ENCODE measurements at regions not wholly inside any gene's neighbourhood (a gene's known extent, or its start where the extent isn't known, plus 50 kb on each side); places are given as distances from the start of the nearest gene placed in this dataset.

DNA sequence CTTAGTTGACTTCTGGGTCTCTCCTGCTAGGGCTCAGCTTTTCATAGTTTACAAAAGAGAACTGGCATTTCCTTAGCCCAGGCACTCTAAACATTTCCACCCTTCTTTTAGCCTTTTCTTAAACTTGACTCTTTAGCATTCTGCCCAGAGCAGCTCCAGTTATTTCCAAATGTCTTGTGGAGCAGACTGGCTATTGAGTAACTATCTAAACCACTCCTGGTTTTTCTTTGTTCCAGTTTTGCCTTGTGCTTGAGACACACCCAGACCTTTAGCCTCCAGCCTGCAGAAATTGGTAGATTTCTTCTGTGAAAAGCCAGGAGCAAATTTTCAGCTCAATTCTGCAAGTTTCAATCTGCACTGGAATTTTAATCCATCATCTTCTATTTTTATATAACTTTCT, 1813.1 kb downstream of the OLFM4 start:
- Histone ChIP-seq H3K9ac (ENCODE audit: low read depth in 1 of 3, low read length in 3 of 3) (no peak overlapping the region), H3K36me3 (ENCODE audit: control insufficient read depth in 3 of 3, insufficient read depth in 3 of 3, low read length in 3 of 3) (no peaks in the 10 kb centered on the region), H3K4me3 (ENCODE audit: low read length in 3 of 3) (no peak overlapping the region), H3K27me3 (ENCODE audit: control insufficient read depth in 3 of 3, insufficient read depth in 3 of 3, low read length in 3 of 3) (no peaks in the 10 kb centered on the region), H3K4me1 (ENCODE audit: control insufficient read depth in 3 of 3, insufficient read depth in 3 of 3, low read length in 3 of 3) (no peaks in the 10 kb centered on the region), H3K27ac (ENCODE audit: low read depth, low read length) (no peak overlapping the region), H3K9me3 (ENCODE audit: control insufficient read depth in 3 of 3, low read length in 3 of 3) (no peaks in the 10 kb centered on the region)

DNA sequence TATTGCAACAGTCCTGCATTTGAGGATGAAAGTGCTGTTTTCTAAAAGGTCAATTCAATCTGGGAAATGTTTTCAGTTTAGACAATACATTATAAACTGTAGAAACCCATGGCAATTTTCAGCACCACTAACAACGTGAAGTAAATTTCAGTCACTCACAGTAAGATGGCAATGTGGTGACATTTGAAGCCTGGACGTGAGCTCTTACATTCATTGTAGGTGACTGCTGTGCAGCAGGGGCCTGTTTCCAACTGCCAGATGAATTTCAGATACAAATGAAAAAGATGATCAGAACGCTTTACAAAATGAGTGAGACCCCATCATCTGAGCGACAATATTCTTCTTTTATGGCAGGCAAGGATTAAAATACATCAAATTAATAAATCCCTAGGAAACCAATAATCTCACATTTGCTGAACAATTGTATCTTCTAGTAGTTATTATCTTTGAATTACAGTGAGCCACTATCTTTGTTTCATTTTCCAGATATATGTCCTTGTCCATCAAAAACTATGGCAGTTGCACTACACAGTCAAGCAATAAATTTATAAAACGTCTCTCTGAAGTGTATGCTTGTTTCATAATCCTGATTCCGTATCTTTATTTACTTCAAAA, 1816.8 kb downstream of the OLFM4 start:
- H3K27me3 ChIP-seq (ENCODE audit: control insufficient read depth in 3 of 3, insufficient read depth in 3 of 3, low read length in 3 of 3): no peaks in the 10 kb centered on the region
- no peaks in the 10 kb centered on the region for H3K36me3 ChIP-seq (ENCODE audit: control insufficient read depth in 3 of 3, insufficient read depth in 3 of 3, low read length in 3 of 3)
- no peak overlapping the region for H3K27ac ChIP-seq (ENCODE audit: low read depth, low read length)
- H3K9ac ChIP-seq (ENCODE audit: low read depth in 1 of 3, low read length in 3 of 3): no peak overlapping the region
- H3K4me1 ChIP-seq (ENCODE audit: control insufficient read depth in 3 of 3, insufficient read depth in 3 of 3, low read length in 3 of 3): no peaks in the 10 kb centered on the region
- H3K9me3 ChIP-seq (ENCODE audit: control insufficient read depth in 3 of 3, low read length in 3 of 3): no peaks in the 10 kb centered on the region
- no peak overlapping the region for H3K4me3 ChIP-seq (ENCODE audit: low read length in 3 of 3)

DNA sequence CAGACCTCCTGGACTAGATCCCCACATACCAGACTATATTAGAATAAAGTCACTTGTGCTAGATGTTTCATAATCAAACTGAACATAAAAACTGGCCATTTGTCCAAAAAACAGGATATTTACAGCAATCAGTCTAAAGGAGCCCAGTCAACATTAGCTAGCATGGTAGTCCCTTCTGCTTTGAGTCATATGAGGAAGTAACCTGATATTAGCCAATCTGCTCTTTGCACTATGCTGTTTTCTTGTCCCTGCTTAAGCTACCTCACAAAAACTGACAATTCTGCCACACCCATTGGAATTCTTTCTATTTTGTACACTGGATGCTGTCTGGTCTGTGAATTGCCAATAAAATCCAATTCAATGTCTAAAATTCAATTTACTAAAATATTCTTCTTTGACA, 1824.2 kb downstream of the OLFM4 start:
- Histone ChIP-seq H3K4me3 (ENCODE audit: low read length in 3 of 3) (no peak overlapping the region), H3K27ac (ENCODE audit: low read depth, low read length) (no peak overlapping the region), H3K36me3 (ENCODE audit: control insufficient read depth in 3 of 3, insufficient read depth in 3 of 3, low read length in 3 of 3) (no peaks in the 10 kb centered on the region), H3K9ac (ENCODE audit: low read depth in 1 of 3, low read length in 3 of 3) (no peak overlapping the region), H3K4me1 (ENCODE audit: control insufficient read depth in 3 of 3, insufficient read depth in 3 of 3, low read length in 3 of 3) (no peaks in the 10 kb centered on the region), H3K27me3 (ENCODE audit: control insufficient read depth in 3 of 3, insufficient read depth in 3 of 3, low read length in 3 of 3) (no peaks in the 10 kb centered on the region), H3K9me3 (ENCODE audit: control insufficient read depth in 3 of 3, low read length in 3 of 3) (no peaks in the 10 kb centered on the region)

DNA sequence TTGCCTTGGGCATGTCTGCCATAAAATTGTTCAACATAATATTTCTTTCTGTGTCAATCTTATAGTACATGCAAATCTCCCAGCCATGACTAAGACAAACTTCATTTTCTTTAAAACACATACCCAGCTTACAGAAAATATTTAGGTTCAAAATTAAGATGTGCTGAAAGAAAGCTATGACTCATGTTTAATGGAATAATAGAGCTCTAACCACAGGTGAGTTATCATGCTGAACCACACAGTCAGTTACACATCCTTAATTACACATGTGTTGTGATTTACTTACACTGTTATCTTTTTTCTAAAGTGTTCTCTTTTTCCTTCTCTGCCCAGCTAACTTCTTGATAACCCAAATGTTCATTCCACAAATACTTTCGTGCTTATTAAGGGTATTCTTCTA, 1831.2 kb downstream of the OLFM4 start:
- H3K9ac ChIP-seq (ENCODE audit: low read depth in 1 of 3, low read length in 3 of 3): no peak overlapping the region
- no peaks in the 10 kb centered on the region for H3K4me1 ChIP-seq (ENCODE audit: control insufficient read depth in 3 of 3, insufficient read depth in 3 of 3, low read length in 3 of 3)
- no peaks in the 10 kb centered on the region for H3K27me3 ChIP-seq (ENCODE audit: control insufficient read depth in 3 of 3, insufficient read depth in 3 of 3, low read length in 3 of 3)
- H3K4me3 ChIP-seq (ENCODE audit: low read length in 3 of 3): no peak overlapping the region
- no peaks in the 10 kb centered on the region for H3K9me3 ChIP-seq (ENCODE audit: control insufficient read depth in 3 of 3, low read length in 3 of 3)
- no peak overlapping the region for H3K27ac ChIP-seq (ENCODE audit: low read depth, low read length)
- no peaks in the 10 kb centered on the region for H3K36me3 ChIP-seq (ENCODE audit: control insufficient read depth in 3 of 3, insufficient read depth in 3 of 3, low read length in 3 of 3)

GRCh38 chr13:54875111-54875510, 1846.5 kb downstream of the OLFM4 start:
- Histone ChIP-seq H3K27me3 (ENCODE audit: control insufficient read depth in 3 of 3, insufficient read depth in 3 of 3, low read length in 3 of 3) (no peaks in the 10 kb centered on the region), H3K4me1 (ENCODE audit: control insufficient read depth in 3 of 3, insufficient read depth in 3 of 3, low read length in 3 of 3) (no peaks in the 10 kb centered on the region)

DNA sequence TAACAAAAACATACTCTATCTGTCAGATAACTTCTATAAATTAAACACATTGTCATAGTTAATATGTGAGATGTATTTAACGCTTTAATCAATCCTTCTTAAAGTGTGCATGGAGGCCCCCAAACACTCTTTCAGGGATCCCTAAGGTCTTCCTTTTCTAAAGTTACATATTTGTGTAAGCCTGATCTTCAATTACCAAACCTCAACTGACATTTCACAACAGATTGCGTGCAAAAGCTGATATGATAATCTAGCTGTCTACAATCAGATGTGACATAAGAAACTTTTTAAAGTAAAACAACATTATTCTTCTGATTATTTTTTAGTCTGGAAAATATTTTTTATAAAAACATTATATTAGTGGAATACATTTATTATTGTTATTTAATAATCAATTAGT, 1850.4 kb downstream of the OLFM4 start:
- Histone ChIP-seq H3K9me3 (ENCODE audit: control insufficient read depth in 3 of 3, low read length in 3 of 3) (no peaks in the 10 kb centered on the region), H3K4me3 (ENCODE audit: low read length in 3 of 3) (no peak overlapping the region), H3K9ac (ENCODE audit: low read depth in 1 of 3, low read length in 3 of 3) (no peak overlapping the region), H3K4me1 (ENCODE audit: control insufficient read depth in 3 of 3, insufficient read depth in 3 of 3, low read length in 3 of 3) (no peaks in the 10 kb centered on the region), H3K36me3 (ENCODE audit: control insufficient read depth in 3 of 3, insufficient read depth in 3 of 3, low read length in 3 of 3) (no peaks in the 10 kb centered on the region), H3K27me3 (ENCODE audit: control insufficient read depth in 3 of 3, insufficient read depth in 3 of 3, low read length in 3 of 3) (no peaks in the 10 kb centered on the region), H3K27ac (ENCODE audit: low read depth, low read length) (no peak overlapping the region)

More at GRCh38 chr13:54875111-54875510, 1846.5 kb downstream of the OLFM4 start:
- H3K36me3 ChIP-seq (ENCODE audit: control insufficient read depth in 3 of 3, insufficient read depth in 3 of 3, low read length in 3 of 3): no peaks in the 10 kb centered on the region
- H3K4me3 ChIP-seq (ENCODE audit: low read length in 3 of 3): no peak overlapping the region
- no peak overlapping the region for H3K9ac ChIP-seq (ENCODE audit: low read depth in 1 of 3, low read length in 3 of 3)
- no peaks in the 10 kb centered on the region for H3K9me3 ChIP-seq (ENCODE audit: control insufficient read depth in 3 of 3, low read length in 3 of 3)
- no peak overlapping the region for H3K27ac ChIP-seq (ENCODE audit: low read depth, low read length)

DNA sequence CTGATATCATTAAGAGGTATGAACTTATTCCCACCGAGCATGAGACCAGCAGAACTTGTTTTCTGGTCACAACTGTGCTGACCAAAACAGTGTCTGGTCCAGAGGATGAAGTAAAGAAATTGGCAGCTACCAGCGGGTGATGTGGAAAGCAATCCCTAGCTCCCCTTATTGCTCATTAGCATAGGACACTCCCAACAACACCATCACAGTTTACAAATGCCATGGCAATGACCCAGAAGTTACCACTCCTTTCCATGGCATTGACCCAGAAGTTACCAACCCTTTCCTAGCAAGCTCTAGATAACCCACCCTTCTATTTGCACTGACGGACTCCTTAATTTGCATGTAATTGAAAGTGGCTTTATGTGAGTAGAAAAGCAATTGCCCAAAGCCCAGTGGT, 1856.1 kb downstream of the OLFM4 start:
- no peak overlapping the region for H3K27ac ChIP-seq (ENCODE audit: low read depth, low read length)
- no peak overlapping the region for H3K9ac ChIP-seq (ENCODE audit: low read depth in 1 of 3, low read length in 3 of 3)
- H3K36me3 ChIP-seq (ENCODE audit: control insufficient read depth in 3 of 3, insufficient read depth in 3 of 3, low read length in 3 of 3): no peaks in the 10 kb centered on the region
- H3K4me1 ChIP-seq (ENCODE audit: control insufficient read depth in 3 of 3, insufficient read depth in 3 of 3, low read length in 3 of 3): no peaks in the 10 kb centered on the region
- H3K27me3 ChIP-seq (ENCODE audit: control insufficient read depth in 3 of 3, insufficient read depth in 3 of 3, low read length in 3 of 3): no peaks in the 10 kb centered on the region
- H3K4me3 ChIP-seq (ENCODE audit: low read length in 3 of 3): no peak overlapping the region
- peaks cover 0 to 2% (median 0%) of the 10 kb centered on the region in 3 donors for H3K9me3 ChIP-seq (ENCODE audit: control insufficient read depth in 3 of 3, low read length in 3 of 3)

- no peaks in the 10 kb centered on the region for H3K4me1 ChIP-seq (ENCODE audit: control insufficient read depth in 3 of 3, insufficient read depth in 3 of 3, low read length in 3 of 3)
- no peaks in the 10 kb centered on the region for H3K27me3 ChIP-seq (ENCODE audit: control insufficient read depth in 3 of 3, insufficient read depth in 3 of 3, low read length in 3 of 3)
- no peak overlapping the region for H3K27ac ChIP-seq (ENCODE audit: low read depth, low read length)
- H3K36me3 ChIP-seq (ENCODE audit: control insufficient read depth in 3 of 3, insufficient read depth in 3 of 3, low read length in 3 of 3): no peaks in the 10 kb centered on the region
- H3K4me3 ChIP-seq (ENCODE audit: low read length in 3 of 3): no peak overlapping the region
- no peak overlapping the region for H3K9ac ChIP-seq (ENCODE audit: low read depth in 1 of 3, low read length in 3 of 3)
- H3K9me3 ChIP-seq (ENCODE audit: control insufficient read depth in 3 of 3, low read length in 3 of 3): no peaks in the 10 kb centered on the region
Observed at GRCh38 chr13:54890976-54891375, 1862.4 kb downstream of the OLFM4 start.

DNA sequence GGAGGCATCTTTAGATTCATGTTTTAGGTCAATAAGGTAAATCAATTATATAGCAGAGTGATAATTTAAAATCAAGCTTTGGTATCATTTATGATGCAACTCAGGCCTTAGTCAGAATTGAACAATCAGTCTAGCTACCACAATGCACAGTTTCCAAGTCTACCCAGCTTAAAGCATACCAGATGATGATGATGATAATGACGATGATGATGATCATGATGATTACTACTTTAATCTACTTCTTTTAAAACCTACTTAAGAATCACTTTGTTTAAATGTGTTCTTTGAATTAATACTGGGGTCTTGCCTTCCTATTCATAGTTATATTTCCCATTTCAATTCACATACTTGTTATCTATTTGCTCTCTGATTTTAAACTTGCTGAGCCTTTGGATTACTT, 1872.7 kb downstream of the OLFM4 start:
- H3K27ac ChIP-seq (ENCODE audit: low read depth, low read length): no peak overlapping the region
- peaks cover 0 to 2% (median 0%) of the 10 kb centered on the region in 3 donors for H3K9me3 ChIP-seq (ENCODE audit: control insufficient read depth in 3 of 3, low read length in 3 of 3)
- no peaks in the 10 kb centered on the region for H3K27me3 ChIP-seq (ENCODE audit: control insufficient read depth in 3 of 3, insufficient read depth in 3 of 3, low read length in 3 of 3)
- H3K9ac ChIP-seq (ENCODE audit: low read depth in 1 of 3, low read length in 3 of 3): no peak overlapping the region
- H3K4me3 ChIP-seq (ENCODE audit: low read length in 3 of 3): no peak overlapping the region
- H3K36me3 ChIP-seq (ENCODE audit: control insufficient read depth in 3 of 3, insufficient read depth in 3 of 3, low read length in 3 of 3): no peaks in the 10 kb centered on the region
- no peaks in the 10 kb centered on the region for H3K4me1 ChIP-seq (ENCODE audit: control insufficient read depth in 3 of 3, insufficient read depth in 3 of 3, low read length in 3 of 3)

DNA sequence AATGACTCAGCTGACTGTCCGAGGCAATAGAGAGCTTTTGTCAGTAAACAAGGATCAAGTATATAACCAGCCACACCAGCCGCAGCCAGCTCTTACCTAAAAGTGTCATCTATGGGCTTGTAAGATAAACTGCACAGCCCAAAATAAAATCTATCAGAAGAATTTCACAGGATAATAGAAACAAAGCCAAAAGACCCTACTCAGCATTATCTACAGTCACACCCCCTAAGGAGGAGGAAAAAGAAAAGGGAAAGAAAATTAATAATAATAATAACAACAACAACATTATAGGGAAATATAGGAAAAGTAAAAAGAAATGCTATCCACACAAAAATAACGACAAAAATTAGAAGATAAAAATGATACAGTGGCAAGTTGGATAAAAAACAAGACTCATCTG, 1883.8 kb downstream of the OLFM4 start:
- Histone ChIP-seq H3K36me3 (ENCODE audit: control insufficient read depth in 3 of 3, insufficient read depth in 3 of 3, low read length in 3 of 3) (no peaks in the 10 kb centered on the region), H3K27me3 (ENCODE audit: control insufficient read depth in 3 of 3, insufficient read depth in 3 of 3, low read length in 3 of 3) (no peaks in the 10 kb centered on the region), H3K4me3 (ENCODE audit: low read length in 3 of 3) (no peak overlapping the region), H3K9me3 (ENCODE audit: control insufficient read depth in 3 of 3, low read length in 3 of 3) (peaks cover 0 to 2% (median 0%) of the 10 kb centered on the region in 3 donors), H3K4me1 (ENCODE audit: control insufficient read depth in 3 of 3, insufficient read depth in 3 of 3, low read length in 3 of 3) (no peaks in the 10 kb centered on the region), H3K27ac (ENCODE audit: low read depth, low read length) (no peak overlapping the region), H3K9ac (ENCODE audit: low read depth in 1 of 3, low read length in 3 of 3) (no peak overlapping the region)

All from skeletal muscle tissue (tissue), 3 donors.